ENCODE measurements at regions not wholly inside any gene's neighbourhood (a gene's known extent, or its start where the extent isn't known, plus 50 kb on each side); places are given as distances from the start of the nearest gene placed in this dataset.
"Not testable (repeated sequence)": the region's sequence is repeated elsewhere in the genome, so short reads cannot be mapped to it uniquely, and the experiment has no call there.

DNA sequence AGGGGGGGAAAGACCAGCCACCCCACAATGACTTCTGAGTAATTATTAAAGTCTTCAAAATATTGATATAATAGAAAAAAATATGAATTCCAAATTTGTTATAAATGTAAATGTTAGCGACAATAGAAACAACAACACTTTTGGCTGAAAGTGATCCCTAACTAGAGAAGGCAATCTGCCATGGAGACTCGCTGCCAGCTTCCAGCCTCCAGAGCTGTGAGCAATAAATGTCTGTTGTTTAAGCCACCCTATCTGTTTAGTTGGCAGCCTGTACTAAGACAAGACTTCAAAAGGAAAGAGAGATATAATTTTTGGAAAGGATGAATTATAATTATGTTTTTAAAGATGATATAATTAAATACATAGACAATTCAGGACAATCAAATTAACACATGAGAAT lies 130.8 kb upstream of the HSFY2 start:
- no peak for DNase-seq

DNA sequence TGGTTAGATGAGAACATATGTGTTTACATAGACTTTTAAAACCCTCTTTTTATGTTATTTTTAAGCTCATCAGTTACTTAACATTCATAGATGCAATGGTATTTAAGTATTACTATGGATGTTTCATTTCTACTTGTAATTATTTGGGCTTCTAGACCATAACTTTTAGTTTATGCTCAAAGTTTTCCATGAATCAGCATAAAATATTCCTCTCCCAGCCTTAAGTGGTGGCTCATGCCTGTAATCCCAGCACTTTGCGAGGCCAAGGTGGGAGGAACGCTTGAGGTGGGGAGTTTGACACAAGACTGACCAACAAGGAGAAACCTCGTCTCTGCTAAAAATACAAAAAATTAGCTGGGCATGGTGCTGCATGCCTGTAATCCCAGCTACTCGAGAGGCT lies 118.5 kb upstream of the HSFY2 start:
- no peak for DNase-seq

DNA sequence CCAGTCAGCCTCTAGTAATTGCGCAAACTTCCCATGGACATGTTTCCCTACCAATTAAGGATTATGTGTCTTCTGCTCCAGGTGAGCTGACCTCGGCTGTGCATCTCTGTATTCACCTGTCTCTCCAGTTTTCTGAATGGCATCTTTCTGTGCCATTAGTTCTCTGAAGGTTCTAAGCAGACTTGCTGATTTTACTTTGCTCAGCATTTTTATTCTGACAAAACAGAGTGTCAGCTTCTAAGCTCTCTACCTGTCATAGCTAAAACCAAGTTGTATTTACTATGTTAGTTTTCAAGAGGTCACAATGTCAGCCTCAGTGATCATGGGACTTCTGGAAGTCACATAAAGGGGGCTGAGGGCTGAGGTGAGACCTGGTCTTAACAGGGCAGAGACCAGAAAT lies 116.0 kb upstream of the HSFY2 start:
- no peak for DNase-seq

DNA sequence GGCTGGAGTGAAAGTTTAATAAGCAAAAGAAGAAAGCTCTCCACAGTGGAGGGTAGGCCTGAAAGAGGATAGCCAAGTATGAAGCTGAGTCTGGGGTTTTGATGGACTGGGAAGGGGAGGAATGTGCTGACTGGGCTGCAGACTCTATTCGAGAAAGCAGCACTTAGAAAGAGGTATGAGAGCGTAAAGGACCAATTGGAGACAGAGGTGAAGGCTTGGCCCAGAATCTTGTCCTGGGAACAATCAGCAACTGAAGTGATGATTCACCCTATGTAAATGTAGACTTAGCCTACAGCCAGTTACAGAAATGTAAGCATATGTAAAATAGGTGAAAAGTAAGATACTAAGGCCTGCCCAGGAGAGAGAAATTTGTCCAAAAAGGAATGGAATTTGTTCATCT lies 111.2 kb upstream of the HSFY2 start:
- no peak for DNase-seq

DNA sequence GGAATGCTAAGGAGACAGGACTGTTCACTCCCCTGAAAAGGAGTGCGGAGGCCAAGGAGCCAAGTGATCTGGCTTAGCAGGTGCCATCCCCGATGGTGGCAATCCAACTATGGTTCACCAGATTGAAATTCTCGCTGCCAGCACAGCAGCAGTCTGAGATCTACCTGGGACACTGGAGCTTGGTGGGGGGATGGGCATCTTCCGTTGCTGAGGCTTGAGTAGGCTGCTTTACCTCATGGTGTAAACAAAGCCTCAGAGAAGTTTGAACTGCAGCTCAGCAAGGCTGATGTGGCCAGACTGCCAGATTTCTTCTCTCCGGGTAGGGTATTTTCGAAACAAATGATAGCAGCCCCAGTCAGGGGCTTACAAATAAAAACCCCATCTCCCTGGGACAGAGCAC lies 95.6 kb upstream of the HSFY2 start:
- DNase-seq: not testable (repeated sequence)

DNA sequence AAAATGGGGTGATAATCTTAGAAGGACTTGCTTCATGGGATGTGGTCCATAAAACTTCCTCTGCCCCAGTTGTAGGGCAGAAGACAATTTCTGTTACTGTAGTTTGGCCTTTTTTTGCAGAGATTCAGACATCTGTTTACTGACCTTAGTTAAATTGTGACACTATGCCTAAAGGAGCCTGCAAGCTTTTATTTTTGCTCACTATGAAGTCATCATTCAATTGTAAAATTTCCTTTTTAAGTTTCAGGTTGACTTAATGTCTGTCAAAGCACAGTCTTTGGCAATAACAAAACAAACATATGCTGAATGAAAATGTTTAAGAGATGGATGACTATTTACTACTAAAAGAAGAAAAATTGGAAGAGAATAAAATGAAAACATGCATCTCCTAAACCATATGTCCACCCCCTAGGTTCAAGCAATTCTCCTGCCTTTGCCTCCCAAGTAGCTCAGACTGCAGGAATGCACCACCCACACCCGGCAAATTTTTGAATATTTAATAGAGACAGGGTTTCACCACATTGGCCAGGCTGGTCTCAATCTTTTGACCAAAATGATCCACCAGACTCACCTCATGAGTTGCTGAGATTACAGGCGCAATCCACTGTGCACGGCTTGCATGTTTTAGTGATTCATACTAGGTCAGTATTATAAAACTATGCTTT lies 93.5 kb upstream of the HSFY2 start:
- DNase-seq: not testable (repeated sequence)

DNA sequence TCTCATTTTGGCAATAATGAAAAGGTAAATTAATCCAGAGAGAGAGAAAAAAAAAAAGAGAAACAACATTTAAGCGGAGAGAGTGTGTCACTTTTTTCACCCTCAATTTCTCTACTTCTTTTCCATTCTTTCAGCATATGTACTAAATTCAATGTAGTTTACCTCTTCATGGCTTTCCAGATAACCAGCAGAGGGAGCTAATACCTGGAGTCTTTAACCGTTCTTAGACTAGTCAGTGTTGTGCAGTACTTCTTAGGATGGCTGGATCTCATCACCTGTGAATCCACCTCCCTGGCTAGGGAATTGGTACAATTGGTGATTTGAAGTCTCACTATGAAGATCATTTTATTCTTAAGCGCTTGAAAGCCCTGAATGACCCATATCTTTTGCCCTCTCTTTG lies 87.3 kb upstream of the HSFY2 start:
- not testable (repeated sequence) for DNase-seq

DNA sequence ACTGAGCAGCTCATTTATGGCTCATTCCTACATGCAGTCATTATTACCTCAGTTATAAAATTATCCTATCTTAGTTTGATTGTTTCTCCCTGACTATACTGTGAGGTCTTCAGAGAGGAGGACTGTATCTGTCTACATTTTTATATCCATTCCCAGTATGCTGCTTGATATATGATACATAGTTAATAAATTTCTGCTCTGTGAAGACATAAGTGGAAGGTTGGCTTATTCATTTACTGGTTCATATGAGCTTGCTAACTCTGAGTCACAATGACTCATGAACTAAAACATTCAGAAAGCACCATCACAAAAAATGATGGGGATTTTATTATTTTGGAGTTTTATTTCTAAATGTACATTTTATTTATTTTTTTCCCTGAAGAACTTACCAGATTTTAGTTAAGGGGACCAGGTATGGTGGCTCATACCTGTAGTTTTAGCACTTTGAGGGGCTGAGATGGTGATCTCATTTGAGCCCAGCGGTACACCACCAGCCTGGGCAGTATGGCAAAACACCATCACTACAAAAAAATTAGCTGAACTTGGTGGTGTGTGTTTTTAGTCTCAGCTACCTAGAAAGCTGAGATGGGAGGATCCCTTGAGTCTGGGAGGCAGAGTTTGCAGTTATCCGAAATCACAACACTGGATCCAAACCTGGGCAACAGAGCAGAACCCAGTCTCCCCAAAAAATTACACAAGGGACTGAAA lies 85.1 kb upstream of the HSFY2 start:
- not testable (repeated sequence) for DNase-seq

DNA sequence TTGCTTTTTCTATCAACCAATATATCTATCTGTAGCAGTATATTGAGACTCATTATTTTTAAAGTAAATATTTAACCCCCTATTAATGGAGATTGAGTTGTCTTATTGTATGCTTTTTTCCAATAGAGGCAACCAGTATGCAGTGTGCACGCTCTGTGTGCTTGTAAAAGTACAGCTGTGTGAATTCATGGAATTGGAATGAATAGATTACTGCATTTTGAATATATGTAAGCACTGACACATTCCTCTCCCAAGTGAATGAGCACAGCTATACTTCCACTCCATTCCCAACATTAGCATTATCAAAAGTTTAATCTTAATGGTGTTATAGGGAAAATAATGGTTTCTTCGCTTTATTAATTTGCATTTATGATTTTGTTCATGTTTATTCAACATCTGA lies 81.6 kb upstream of the HSFY2 start:
- not testable (repeated sequence) for DNase-seq

DNA sequence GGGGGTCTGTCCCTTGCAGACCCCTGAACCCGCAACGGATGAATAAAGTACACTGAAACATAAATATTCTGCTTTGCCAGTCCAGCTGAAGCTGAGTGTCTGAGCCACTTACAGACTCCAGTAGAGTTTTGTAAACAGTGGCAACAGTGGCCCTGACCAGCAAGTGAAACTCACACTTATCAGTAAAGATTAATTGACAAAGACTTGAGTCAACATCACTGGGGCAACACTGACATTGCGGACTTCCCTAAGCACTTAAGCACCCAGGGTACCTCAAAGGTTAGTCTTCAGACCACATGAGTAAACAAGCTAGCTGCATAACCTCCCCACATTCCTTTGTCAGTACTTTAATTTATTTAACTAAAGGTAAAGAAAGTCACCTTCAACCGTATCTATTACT lies 79.8 kb upstream of the HSFY2 start:
- DNase-seq: not testable (repeated sequence)

DNA sequence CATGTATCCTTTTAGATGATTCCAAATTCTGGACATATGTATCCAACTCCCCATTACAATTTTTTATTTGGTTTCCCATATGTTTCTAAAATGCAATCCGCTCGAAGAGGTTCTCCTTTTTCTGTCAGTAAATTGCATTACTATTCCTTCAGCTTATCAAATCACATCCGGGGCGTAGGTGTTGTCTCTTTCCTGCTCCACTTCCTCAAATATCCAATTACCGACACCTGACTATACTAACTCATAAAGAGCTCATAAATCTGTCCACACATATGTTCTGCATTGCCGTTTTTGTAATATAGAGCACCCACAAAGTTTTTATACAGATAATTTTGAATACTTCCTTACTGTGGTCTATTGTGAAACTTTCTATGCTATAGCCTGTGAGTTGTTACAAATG lies 63.1 kb upstream of the HSFY2 start:
- DNase-seq: not testable (repeated sequence)

All from left hindlimb (tissue), 1 donor.